ENCODE measurements at regions not wholly inside any gene's neighbourhood (a gene's known extent, or its start where the extent isn't known, plus 50 kb on each side); places are given as distances from the start of the nearest gene placed in this dataset.

GRCh38 chr7:106417273-106417902, 132.6 kb upstream of the NAMPT start:
- no peak for DNase-seq

DNA sequence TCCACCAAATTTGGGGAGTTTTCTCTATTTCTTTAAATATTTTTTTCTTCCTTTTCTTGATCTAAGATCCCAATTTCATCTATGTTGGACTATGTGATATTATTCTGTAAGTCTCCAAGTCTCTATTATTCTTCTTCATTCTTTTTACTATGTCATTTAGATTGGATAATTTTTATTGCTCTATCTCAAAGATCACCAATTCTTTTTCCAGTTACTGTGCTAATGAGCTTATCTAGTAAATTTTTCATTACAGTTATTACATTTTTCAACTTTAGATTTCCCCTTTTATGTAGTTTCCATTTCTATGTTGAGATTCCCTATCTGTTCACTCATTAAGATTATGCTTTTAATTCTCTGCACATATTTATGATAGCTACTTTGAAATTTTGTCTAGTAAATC, 131.6 kb upstream of the NAMPT start:
- no peak for DNase-seq

GRCh38 chr7:106415433-106415832, 130.7 kb upstream of the NAMPT start:
- no peak for DNase-seq

DNA sequence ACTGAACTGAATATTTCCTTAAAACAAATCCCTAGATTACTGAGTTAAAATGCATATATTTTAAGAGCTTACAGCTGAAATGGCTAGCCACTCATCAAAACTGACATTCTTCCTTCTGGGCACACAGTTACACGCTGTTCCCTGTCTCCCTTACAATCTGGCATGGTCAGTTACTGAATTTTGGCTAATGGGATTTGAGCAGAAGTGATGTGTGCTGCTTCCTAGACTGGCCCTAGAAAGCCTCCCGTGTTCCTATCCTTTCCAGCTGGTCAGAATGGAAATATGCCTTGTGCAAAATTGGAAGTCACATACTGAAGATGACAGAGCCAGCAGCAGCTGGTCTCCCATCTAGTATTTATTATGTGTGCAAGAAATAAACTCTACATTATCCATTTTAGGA, 128.7 kb upstream of the NAMPT start:
- DNase-seq, result no peak

DNA sequence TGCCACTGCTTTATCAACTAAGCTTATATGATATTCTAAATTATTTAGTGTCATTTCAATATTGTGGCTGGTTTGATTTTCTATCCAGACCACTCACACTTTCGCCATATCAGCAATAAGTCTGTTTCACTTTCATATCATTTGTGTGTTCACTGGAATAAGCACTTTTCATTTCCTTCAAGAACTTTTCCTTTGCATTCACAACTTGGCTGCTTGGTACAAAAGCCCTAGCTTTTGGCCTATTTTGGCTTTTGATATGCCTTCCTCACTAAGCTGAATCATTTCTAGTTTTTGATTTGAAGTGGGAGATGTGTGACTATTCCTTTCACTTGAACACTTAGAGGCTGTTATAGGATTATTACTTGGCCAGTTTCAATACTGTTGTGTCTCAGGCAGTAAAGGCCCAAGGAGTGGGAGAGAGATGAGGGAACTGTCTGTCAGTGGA, 120.9 kb upstream of the NAMPT start:
- DNase-seq, result no peak

- no peak for DNase-seq
These were observed 118.1 kb upstream of the NAMPT start for GRCh38 chr7:106402898-106403297.

DNA sequence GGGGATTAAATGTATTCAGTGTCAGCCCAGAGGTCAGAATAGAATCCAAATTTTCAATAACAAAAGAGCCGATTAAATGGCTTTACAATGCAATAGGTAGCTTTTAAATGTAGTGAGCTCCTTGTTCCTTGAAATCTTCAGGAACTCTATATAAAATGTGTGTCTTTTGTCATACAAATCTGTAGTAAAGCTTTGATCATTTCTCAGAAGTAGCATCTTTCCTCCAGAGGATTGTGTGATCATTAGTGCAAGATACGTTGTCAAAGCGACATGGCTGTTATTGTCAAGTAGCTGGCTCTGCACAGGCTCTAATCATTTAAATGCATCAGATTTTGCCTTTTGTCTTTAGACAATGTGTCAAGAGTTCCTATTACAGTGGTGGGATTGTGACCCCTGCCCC, 116.1 kb upstream of the NAMPT start:
- no peak for DNase-seq

GRCh38 chr7:106398786-106399185, 114.0 kb upstream of the NAMPT start:
- DNase-seq, result no peak

- DNase-seq, result no peak
These were observed 113.2 kb upstream of the NAMPT start for GRCh38 chr7:106397994-106398393.

DNA sequence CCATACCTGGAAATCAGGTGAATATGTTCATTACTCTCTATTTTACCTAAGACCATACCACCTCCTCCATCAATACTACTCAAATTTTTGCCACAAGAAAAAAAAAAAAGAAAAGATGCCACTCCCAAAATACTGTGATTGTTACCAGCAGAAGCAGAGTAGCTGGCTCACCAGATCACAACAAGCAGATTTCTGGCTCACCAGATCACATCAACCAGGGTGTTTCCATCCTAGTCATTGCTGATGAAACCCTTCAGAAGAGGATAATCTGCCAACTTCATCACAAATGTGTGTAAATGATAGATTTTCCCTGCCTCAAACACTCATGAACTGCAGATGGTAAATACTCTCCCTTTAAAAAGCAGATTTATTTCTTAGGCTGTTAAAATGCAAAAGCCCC, 109.7 kb upstream of the NAMPT start:
- DNase-seq, result no peak

DNA sequence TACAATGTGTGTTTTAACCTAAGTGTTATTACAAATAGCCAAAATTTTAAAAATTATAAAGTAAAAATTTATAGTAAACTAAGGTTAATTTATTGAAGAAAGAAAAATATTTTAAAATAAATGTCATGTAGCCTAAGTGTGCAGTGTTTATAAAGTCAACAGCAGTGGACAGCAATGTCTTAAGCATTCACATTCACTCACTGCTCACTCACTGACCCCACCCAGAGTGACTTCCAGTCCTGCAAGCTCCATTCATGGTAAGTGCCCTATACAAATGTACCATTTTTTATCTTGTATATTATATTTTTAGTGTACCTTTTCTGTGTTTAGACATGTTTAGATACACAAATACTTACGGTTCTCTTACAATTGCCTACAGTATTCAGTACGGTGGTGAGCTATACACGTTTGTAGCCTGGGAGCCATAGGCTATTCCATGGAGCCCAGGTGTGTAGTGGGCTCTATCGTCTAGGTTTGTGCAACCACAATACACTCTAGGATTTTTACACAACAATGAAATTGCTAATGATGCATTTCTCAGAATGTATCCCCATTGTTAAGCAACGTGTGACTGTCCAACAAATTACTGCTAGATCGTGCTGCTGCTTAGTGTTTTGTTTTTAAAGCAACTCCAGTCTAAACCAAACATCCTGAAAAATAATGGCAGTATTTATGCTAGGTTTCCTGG, 108.9 kb upstream of the NAMPT start:
- no peak for DNase-seq

- DNase-seq, result no peak
These were observed 107.8 kb upstream of the NAMPT start for GRCh38 chr7:106392590-106392989.

DNA sequence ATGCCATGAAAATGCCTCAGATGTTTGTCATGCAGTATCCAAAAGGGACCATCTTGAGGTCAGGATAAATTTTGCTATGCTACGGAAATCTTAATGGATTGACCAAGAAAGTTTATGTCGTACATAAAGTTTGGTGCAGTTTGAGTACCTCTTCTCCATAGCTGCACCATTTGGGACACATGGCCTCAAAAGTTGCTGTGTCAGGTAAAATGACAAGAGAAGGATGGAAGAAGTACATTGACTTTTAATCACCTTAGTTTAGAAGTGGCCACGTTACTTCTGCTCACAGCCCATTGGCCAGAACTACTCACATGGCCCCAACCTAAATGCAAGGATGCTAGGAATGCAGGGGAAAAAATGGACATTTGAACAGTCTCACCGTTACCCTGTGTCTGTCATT, 107.4 kb upstream of the NAMPT start:
- DNase-seq, result no peak

DNA sequence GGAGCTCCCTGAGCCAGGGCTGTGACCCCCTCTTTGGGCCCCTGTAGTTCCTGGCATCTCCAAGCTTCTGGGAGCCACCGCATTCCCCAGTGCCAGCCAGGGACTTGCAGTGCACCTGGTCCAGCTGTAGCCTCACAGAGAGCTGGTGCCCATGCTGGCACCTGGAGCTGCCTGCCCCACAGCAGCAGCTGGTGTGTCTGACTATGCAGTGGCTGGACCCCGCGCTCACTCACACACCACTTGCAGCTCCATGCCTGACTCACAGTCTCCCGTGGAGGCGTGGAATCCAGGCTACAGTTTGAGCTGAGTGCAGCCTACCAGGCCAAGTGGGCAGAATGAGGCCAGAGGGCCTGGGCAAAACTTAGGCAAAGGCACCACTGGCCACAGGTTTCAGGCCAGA, 102.2 kb upstream of the NAMPT start:
- no peak for DNase-seq

GRCh38 chr7:106384373-106384772, 99.6 kb upstream of the NAMPT start:
- DNase-seq, result no peak

DNA sequence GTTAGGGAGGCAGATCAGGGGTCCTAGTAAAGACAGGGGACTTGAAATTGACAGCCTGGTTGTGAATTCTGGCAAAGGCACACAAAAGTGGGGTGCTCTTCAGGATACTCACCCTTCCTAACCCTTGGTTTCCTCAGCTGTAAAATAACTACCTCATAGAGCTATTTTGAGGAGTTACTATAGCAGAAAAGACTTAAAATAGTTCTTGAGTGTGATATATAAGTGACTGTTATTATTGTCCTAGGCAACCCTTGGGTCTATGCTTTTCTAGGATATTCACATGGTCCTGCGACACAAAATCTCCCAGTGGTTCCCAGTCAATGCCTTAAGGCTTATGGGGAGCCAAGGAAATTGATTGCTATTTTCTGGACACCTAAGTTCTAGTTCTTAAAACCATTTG, 98.1 kb upstream of the NAMPT start:
- DNase-seq, result no peak

DNA sequence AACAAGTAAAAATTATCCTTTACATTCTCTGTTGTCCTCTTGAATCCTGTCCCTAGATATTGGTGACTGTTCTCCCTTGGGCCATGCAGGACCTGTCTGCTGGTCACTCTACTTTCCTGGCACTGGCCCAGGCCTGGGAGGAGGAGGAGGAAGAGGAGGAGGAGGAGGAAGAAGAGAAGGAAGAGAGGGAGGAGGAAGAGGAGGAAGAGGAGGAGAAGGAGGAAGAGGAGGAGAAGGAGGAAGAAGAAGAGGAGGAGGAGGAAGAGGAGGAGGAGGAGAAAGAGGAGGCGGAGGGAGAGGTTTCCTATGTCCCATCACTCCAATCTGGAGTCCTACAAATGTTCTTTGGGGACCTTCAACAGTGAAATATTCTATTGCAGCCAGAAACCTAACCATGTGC, 97.3 kb upstream of the NAMPT start:
- no peak for DNase-seq

DNA sequence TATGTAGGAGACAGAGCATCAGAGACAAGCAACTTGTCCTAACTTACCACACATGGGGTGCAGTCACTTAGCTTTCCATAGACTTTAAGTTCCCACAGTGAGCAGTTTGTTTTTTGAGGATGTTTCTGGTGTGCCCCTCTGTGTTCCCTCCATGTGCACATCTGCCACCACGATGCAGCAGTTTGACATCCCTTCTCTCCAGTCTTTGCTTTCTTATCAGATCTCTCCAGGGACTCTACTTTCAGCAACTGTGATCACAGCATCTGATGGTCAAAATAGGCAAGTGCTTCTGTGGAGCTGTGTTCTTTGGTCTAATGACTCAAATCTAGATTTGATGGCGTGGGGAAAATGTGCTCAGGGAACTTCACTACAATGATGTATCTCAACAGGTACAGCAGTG, 96.5 kb upstream of the NAMPT start:
- no peak for DNase-seq

DNA sequence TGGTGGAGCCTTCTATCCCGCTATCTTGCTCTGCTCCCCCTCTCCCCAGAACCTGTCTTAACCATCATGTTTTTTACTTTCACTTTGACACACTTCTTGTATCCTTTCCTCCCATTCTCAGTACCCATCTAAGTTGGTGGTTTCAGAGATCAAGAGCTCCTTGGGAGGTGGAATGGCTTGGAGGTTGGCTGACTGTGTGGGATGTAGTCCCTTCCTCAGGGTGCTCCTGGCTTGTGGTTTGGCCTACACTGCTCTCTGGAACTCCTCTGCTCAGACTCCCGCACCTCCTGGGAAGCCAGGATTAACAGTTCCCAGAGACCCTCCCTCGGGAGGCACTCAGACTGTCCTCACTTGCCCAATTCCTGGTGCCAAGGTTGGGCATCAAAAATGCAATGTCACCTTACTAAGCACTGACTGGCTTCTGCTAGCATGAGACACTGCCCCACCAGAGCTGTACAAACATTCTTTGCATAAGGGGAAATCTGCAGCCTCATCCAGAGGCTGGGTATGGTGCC, 93.1 kb upstream of the NAMPT start:
- DNase-seq, result no peak

DNA sequence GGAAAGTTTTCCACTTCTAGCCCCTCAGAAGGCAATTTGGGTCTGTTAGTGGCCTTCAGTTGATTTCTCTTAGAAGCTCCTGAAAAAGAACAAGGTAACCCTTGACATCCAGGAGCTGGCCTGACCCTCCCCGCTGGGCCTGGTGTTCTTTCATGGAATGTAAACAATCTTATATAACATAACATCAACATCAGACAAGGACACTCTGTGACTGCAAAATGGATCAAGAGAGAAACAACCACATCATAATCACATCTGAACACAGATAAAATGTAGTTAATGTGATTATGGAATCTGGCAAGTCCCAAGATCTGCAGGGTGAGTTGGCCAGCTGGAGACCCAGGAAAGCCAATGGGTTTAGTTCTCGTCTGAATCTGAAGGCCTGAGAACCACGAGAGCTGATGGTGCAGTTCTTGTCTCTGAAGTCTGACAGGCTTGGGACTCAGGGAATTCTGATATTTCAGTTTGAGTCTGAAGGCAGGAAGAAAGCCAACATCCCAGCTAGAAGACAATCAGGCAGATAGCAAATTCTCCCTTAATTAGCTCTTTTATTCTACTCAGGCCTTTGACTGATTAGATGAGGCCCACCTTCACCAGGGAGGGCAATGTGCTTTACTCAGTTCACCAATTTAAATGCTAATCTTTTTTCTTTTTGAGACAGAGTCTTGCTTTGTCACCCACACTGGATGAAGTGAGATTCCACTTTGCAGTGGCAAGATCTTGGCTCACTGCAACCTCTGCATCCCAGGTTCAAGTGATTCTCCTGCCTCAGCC, 91.4 kb upstream of the NAMPT start:
- no peak for DNase-seq

GRCh38 chr7:106375499-106375898, 90.7 kb upstream of the NAMPT start:
- no peak for DNase-seq

- DNase-seq, result no peak
These were observed 89.7 kb upstream of the NAMPT start for GRCh38 chr7:106374437-106374836.

GRCh38 chr7:106372595-106373318, 88.0 kb upstream of the NAMPT start:
- no peak for DNase-seq
